ENCODE measurements at regions not wholly inside any gene's neighbourhood (a gene's known extent, or its start where the extent isn't known, plus 50 kb on each side); places are given as distances from the start of the nearest gene placed in this dataset.

- Mint-ChIP-seq H3K4me1 (ENCODE audit: low read depth) (no peaks in the 10 kb centered on the region), H3K27ac (no peak overlapping the region), H3K9me3 (no peaks in the 10 kb centered on the region), H3K27me3 (no peaks in the 10 kb centered on the region), H3K36me3 (ENCODE audit: low read depth) (no peaks in the 10 kb centered on the region), H3K4me3 (no peak overlapping the region)
- H3K27ac ChIP-seq (ENCODE audit: low read depth in 1 of 2, low read length in 2 of 2): no peak overlapping the region
- no peaks in the 10 kb centered on the region for H3K27me3 ChIP-seq (ENCODE audit: control insufficient read depth in 1 of 2, insufficient read depth in 2 of 2, low read length in 2 of 2)
- CTCF ChIA-PET: no interaction called here
- H3K4me3 ChIP-seq (ENCODE audit: low read length): no peak overlapping the region
- POLR2A ChIA-PET: no interaction called here
- intact Hi-C loops (cut with DNase I, micrococcal nuclease): no loop called here
- H3K9me3 ChIP-seq (ENCODE audit: control insufficient read depth in 1 of 2, insufficient read depth in 1 of 2, low read length in 2 of 2): no peaks in the 10 kb centered on the region
- H3K36me3 ChIP-seq (ENCODE audit: insufficient read depth, low read length): no peaks in the 10 kb centered on the region
- no peak for TF ChIP-seq CTCF (IDR thresholded peaks at IDR 0.05)
- no peak for DNase-seq
- no peak for ATAC-seq (ENCODE audit: poor library complexity)
- H3K4me1 ChIP-seq (ENCODE audit: insufficient read depth, low read length): no peaks in the 10 kb centered on the region
Observed at GRCh38 chr12:22765421-22766130, 140.6 kb downstream of the ETNK1 start.

GRCh38 chr12:22766911-22767420, 142.0 kb downstream of the ETNK1 start:
- POLR2A ChIA-PET: no interaction called here
- Mint-ChIP-seq H3K27ac (no peak overlapping the region), H3K27me3 (no peaks in the 10 kb centered on the region), H3K4me1 (ENCODE audit: low read depth) (no peaks in the 10 kb centered on the region), H3K36me3 (ENCODE audit: low read depth) (no peaks in the 10 kb centered on the region), H3K9me3 (no peaks in the 10 kb centered on the region), H3K4me3 (no peak overlapping the region)
- ATAC-seq (ENCODE audit: poor library complexity) (no peak), DNase-seq (no peak)
- CTCF ChIA-PET: no interaction called here
- intact Hi-C loops (cut with DNase I, micrococcal nuclease): no loop called here
- no peak for TF ChIP-seq CTCF (IDR thresholded peaks at IDR 0.05)
- Histone ChIP-seq H3K36me3 (ENCODE audit: insufficient read depth, low read length) (no peaks in the 10 kb centered on the region), H3K9me3 (ENCODE audit: control insufficient read depth in 1 of 2, insufficient read depth in 1 of 2, low read length in 2 of 2) (no peaks in the 10 kb centered on the region), H3K27ac (ENCODE audit: low read depth in 1 of 2, low read length in 2 of 2) (no peak overlapping the region), H3K27me3 (ENCODE audit: control insufficient read depth in 1 of 2, insufficient read depth in 2 of 2, low read length in 2 of 2) (no peaks in the 10 kb centered on the region), H3K4me3 (ENCODE audit: low read length) (no peak overlapping the region), H3K4me1 (ENCODE audit: insufficient read depth, low read length) (no peaks in the 10 kb centered on the region)

- POLR2A ChIA-PET: no interaction called here
- peaks cover 11% of the 10 kb centered on the region for H3K9me3 Mint-ChIP-seq
Observed at GRCh38 chr12:22781339-22781738, 156.4 kb downstream of the ETNK1 start.

More at GRCh38 chr12:22781339-22781738, 156.4 kb downstream of the ETNK1 start:
- intact Hi-C loops (cut with DNase I, micrococcal nuclease): no loop called here
- no peak for TF ChIP-seq CTCF (IDR thresholded peaks at IDR 0.05)
- Histone ChIP-seq H3K27me3 (ENCODE audit: control insufficient read depth in 1 of 2, insufficient read depth in 2 of 2, low read length in 2 of 2) (no peaks in the 10 kb centered on the region), H3K9me3 (ENCODE audit: control insufficient read depth in 1 of 2, insufficient read depth in 1 of 2, low read length in 2 of 2) (peaks cover 0 to 5% of the 10 kb centered on the region in 2 experiments), H3K27ac (ENCODE audit: low read depth in 1 of 2, low read length in 2 of 2) (no peak overlapping the region), H3K4me1 (ENCODE audit: insufficient read depth, low read length) (no peaks in the 10 kb centered on the region), H3K4me3 (ENCODE audit: low read length) (no peak overlapping the region), H3K36me3 (ENCODE audit: insufficient read depth, low read length) (no peaks in the 10 kb centered on the region)
- ATAC-seq (ENCODE audit: poor library complexity) (no peak), DNase-seq (no peak)
- CTCF ChIA-PET: interaction anchor here (0.7 kb wide), 1 partner anchor 464 kb away, joined by 3 read pairs; no protein-coding TSS in a partner anchor
- H3K4me3 Mint-ChIP-seq: no peak overlapping the region
- H3K4me1 Mint-ChIP-seq (ENCODE audit: low read depth): no peaks in the 10 kb centered on the region
- H3K27ac Mint-ChIP-seq: no peak overlapping the region
- H3K27me3 Mint-ChIP-seq: peaks cover 17% of the 10 kb centered on the region
- H3K36me3 Mint-ChIP-seq (ENCODE audit: low read depth): no peaks in the 10 kb centered on the region

Measured in CD4-positive, alpha-beta T cell (primary cell).